SK-N-MC (cell line): ENCODE measurements at regions not wholly inside any gene's neighbourhood (a gene's known extent, or its start where the extent isn't known, plus 50 kb on each side); places are given as distances from the start of the nearest gene placed in this dataset.

ENCODE experiments used
- EZH2 ChIP-seq: fragments of 200-600 bp; sonication (generic); IDR thresholded peaks from one replicate; pipeline ENCODE4 v1.6.1; 2017; ENCODE audit warnings: antibody characterized with exemption
- FOXP2 ChIP-seq: optimal IDR thresholded peaks from 2 replicates; pipeline ENCODE3; 2011; ENCODE audit warnings: mild to moderate bottlenecking, moderate library complexity; ENCODE audit not compliant: insufficient read depth; ENCODE audit errors: extremely low read length, control extremely low read depth
- POLR2AphosphoS5 ChIP-seq: IDR thresholded peaks from 2 replicates; pipeline ENCODE4 v1.6.1; 2012; ENCODE audit warnings: mild to moderate bottlenecking, low read depth, low read length, borderline replicate concordance

GRCh38 chr3:67067251-67067650 is 69.1 kb downstream of the KBTBD8 start:
- TF ChIP-seq EZH2 (no peak), POLR2AphosphoS5 (no peak), FOXP2 (no peak)
